Trophoblast cell (in vitro differentiated cells and primary cell): ENCODE measurements at regions not wholly inside any gene's neighbourhood (a gene's known extent, or its start where the extent isn't known, plus 50 kb on each side); places are given as distances from the start of the nearest gene placed in this dataset.
"Not testable (repeated sequence)": the region's sequence is repeated elsewhere in the genome, so short reads cannot be mapped to it uniquely, and the experiment has no call there.

ENCODE experiments used
- DNase-seq, 2 donors: peaks; one replicate each; pipeline ENCODE4 v3.0.0-alpha.2; 2016
- H2AFZ ChIP-seq: 2 replicates; pipeline ENCODE4 v1.6.1; 2013; ENCODE audit warnings: low read length, moderate library complexity, mild to moderate bottlenecking; ENCODE audit not compliant: insufficient read depth, poor library complexity
- H2AK5ac ChIP-seq: 2 replicates; pipeline ENCODE4 v1.6.1; 2013; ENCODE audit warnings: mild to moderate bottlenecking, low read length
- H2BK120ac ChIP-seq: 2 replicates; pipeline ENCODE4 v1.6.1; 2013; ENCODE audit warnings: low read length, mild to moderate bottlenecking, moderate library complexity; ENCODE audit not compliant: insufficient read depth, poor library complexity
- H2BK12ac ChIP-seq: 2 replicates; pipeline ENCODE4 v1.6.1; 2013; ENCODE audit warnings: mild to moderate bottlenecking, low read length, moderate library complexity
- H2BK5ac ChIP-seq: 2 replicates; pipeline ENCODE4 v1.6.1; 2013; ENCODE audit warnings: low read length, low read depth, moderate library complexity, mild to moderate bottlenecking; ENCODE audit not compliant: poor library complexity
- H3K14ac ChIP-seq: 2 replicates; pipeline ENCODE4 v1.6.1; 2013; ENCODE audit warnings: mild to moderate bottlenecking, low read length
- H3K18ac ChIP-seq: 2 replicates; pipeline ENCODE4 v1.6.1; 2013; ENCODE audit warnings: mild to moderate bottlenecking, low read length
- H3K23ac ChIP-seq: 2 replicates; pipeline ENCODE4 v1.6.1; 2013; ENCODE audit warnings: low read length
- H3K27ac ChIP-seq: 2 replicates; pipeline ENCODE4 v1.5.1; 2013; ENCODE audit warnings: low read depth, mild to moderate bottlenecking, inconsistent platforms, low read length, moderate library complexity
- H3K27me3 ChIP-seq: 2 replicates; pipeline ENCODE4 v1.6.1; 2013; ENCODE audit warnings: inconsistent platforms, mild to moderate bottlenecking, low read length, moderate library complexity; ENCODE audit not compliant: insufficient read depth
- H3K36me3 ChIP-seq, 2 experiments: 1 replicate in 1 of 2; 2 replicates in 1 of 2; pipeline ENCODE4 v1.6.1; 2013; ENCODE audit warnings: low read length in 2 of 2, mild to moderate bottlenecking in 2 of 2, moderate library complexity in 1 of 2; ENCODE audit not compliant: insufficient read depth in 2 of 2, control insufficient read depth in 1 of 2
- H3K4ac ChIP-seq: 2 replicates; pipeline ENCODE4 v1.6.1; 2013; ENCODE audit warnings: low read depth, mild to moderate bottlenecking, low read length, moderate library complexity
- H3K4me1 ChIP-seq, 2 experiments: 1 replicate in 1 of 2; 2 replicates in 1 of 2; pipeline ENCODE4 v1.6.1; 2013; ENCODE audit warnings: low read length in 2 of 2, mild to moderate bottlenecking in 2 of 2, moderate library complexity in 1 of 2; ENCODE audit not compliant: insufficient read depth in 2 of 2, control insufficient read depth in 1 of 2
- H3K4me2 ChIP-seq: 2 replicates; pipeline ENCODE4 v1.6.1; 2013; ENCODE audit warnings: inconsistent platforms, mild to moderate bottlenecking, low read length, moderate library complexity
- H3K4me3 ChIP-seq: 2 replicates; pipeline ENCODE4 v1.5.1; 2013; ENCODE audit warnings: mild to moderate bottlenecking, low read depth, low read length, inconsistent platforms
- H3K79me1 ChIP-seq: one replicate; pipeline ENCODE4 v1.6.1; 2013; ENCODE audit warnings: low read length
- H3K79me2 ChIP-seq: 2 replicates; pipeline ENCODE4 v1.6.1; 2013; ENCODE audit warnings: low read length, mild to moderate bottlenecking; ENCODE audit not compliant: control insufficient read depth, insufficient read depth, poor library complexity
- H3K9ac ChIP-seq: 2 replicates; pipeline ENCODE4 v1.6.1; 2013; ENCODE audit warnings: mild to moderate bottlenecking, low read length
- H3K9me3 ChIP-seq: 2 replicates; pipeline ENCODE4 v1.6.1; 2013; ENCODE audit warnings: low read depth, mild to moderate bottlenecking, control low read depth, inconsistent platforms, low read length; ENCODE audit not compliant: insufficient read depth
- H4K12ac ChIP-seq: 2 replicates; pipeline ENCODE4 v1.6.1; 2013; ENCODE audit warnings: low read depth, mild to moderate bottlenecking, low read length, moderate library complexity
- H4K8ac ChIP-seq: 2 replicates; pipeline ENCODE4 v1.6.1; 2013; ENCODE audit warnings: low read depth, mild to moderate bottlenecking, low read length, moderate library complexity
- H4K91ac ChIP-seq: one replicate; pipeline ENCODE4 v1.6.1; 2013; ENCODE audit warnings: low read depth, mild to moderate bottlenecking, low read length, moderate library complexity
- WGBS: extraction: QIAGEN DNeasy Blood & Tissue Kit; methylation state at CpG from one replicate; pipeline ENCODE4 v1.1.7; 2013; ENCODE audit warnings: missing lambda C conversion rate; ENCODE audit not compliant: insufficient read length, insufficient coverage; ENCODE audit errors: extremely low coverage; 5-methylcytosine and 5-hydroxymethylcytosine counted together

GRCh38 chr12:17564630-17565029 lies 525.4 kb downstream of the RERGL start:
- not testable (repeated sequence) for H3K4me1 ChIP-seq, H3K36me3 ChIP-seq, H4K91ac ChIP-seq, H2BK120ac ChIP-seq, H2AFZ ChIP-seq, DNase-seq, H3K9ac ChIP-seq, H3K79me2 ChIP-seq, H3K14ac ChIP-seq, H3K9me3 ChIP-seq, H3K27me3 ChIP-seq, H3K4me2 ChIP-seq, H3K18ac ChIP-seq, H3K4ac ChIP-seq, H2AK5ac ChIP-seq, H4K12ac ChIP-seq, H3K79me1 ChIP-seq, H3K27ac ChIP-seq, H3K23ac ChIP-seq, H3K4me3 ChIP-seq, H2BK5ac ChIP-seq, H4K8ac ChIP-seq, H2BK12ac ChIP-seq
- WGBS, result no CpG with 5 or more reads among the region's 8 CpGs

- H3K14ac ChIP-seq, result no peak overlapping the region
- no peaks in the 10 kb centered on the region for H3K79me1 ChIP-seq
- no peak overlapping the region for H2BK120ac ChIP-seq
- H3K4me3 ChIP-seq, result no peak overlapping the region
- H3K4me1 ChIP-seq, result no peaks in the 10 kb centered on the region
- H3K4ac ChIP-seq, result no peak overlapping the region
- no peak overlapping the region for H4K91ac ChIP-seq
- H3K18ac ChIP-seq, result no peak overlapping the region
- DNase-seq, result no peak
- H2AK5ac ChIP-seq, result no peak overlapping the region
- H3K9ac ChIP-seq, result no peak overlapping the region
- no peak overlapping the region for H3K27ac ChIP-seq
- H3K4me2 ChIP-seq, result no peak overlapping the region
- H3K79me2 ChIP-seq, result no peaks in the 10 kb centered on the region
- H4K12ac ChIP-seq, result no peak overlapping the region
- H3K27me3 ChIP-seq, result no peaks in the 10 kb centered on the region
- no peak overlapping the region for H2BK5ac ChIP-seq
- WGBS, result no CpG with 5 or more reads among the region's 1 CpG
- no peak overlapping the region for H2BK12ac ChIP-seq
- H2AFZ ChIP-seq, result no peak overlapping the region
- no peaks in the 10 kb centered on the region for H3K36me3 ChIP-seq
- no peak overlapping the region for H3K23ac ChIP-seq
- peaks cover 3% of the 10 kb centered on the region for H3K9me3 ChIP-seq
- H4K8ac ChIP-seq, result no peak overlapping the region
Observed at GRCh38 chr12:17550011-17550410, 540.0 kb downstream of the RERGL start.

- Histone ChIP-seq H3K9me3 (no peaks in the 10 kb centered on the region), H4K8ac (no peak overlapping the region), H2BK5ac (no peak overlapping the region), H3K4me2 (no peak overlapping the region), H4K91ac (no peak overlapping the region), H2BK12ac (no peak overlapping the region), H3K4ac (no peak overlapping the region), H3K36me3 (no peaks in the 10 kb centered on the region), H3K23ac (no peak overlapping the region), H3K27me3 (no peaks in the 10 kb centered on the region), H3K14ac (no peak overlapping the region), H3K79me1 (peaks cover 3% of the 10 kb centered on the region), H2BK120ac (no peak overlapping the region), H3K9ac (no peak overlapping the region), H3K79me2 (no peaks in the 10 kb centered on the region), H3K4me1 (peaks cover 3 to 4% of the 10 kb centered on the region in 2 experiments), H3K18ac (no peak overlapping the region), H4K12ac (no peak overlapping the region), H3K4me3 (no peak overlapping the region), H2AK5ac (no peak overlapping the region), H2AFZ (no peak overlapping the region), H3K27ac (no peak overlapping the region)
- WGBS, result no CpG with 5 or more reads among the region's 2 CpGs
- peak in 1 of 2 donors; percentile 58 for DNase-seq
Observed at GRCh38 chr12:17540921-17541320, 549.1 kb downstream of the RERGL start.

- no peak overlapping the region for H3K4ac ChIP-seq
- no peak overlapping the region for H3K23ac ChIP-seq
- no peaks in the 10 kb centered on the region for H3K27me3 ChIP-seq
- peaks cover 0 to 6% of the 10 kb centered on the region in 2 experiments for H3K4me1 ChIP-seq
- DNase-seq, result no peak
- no peak overlapping the region for H2BK120ac ChIP-seq
- no peak overlapping the region for H3K18ac ChIP-seq
- WGBS, result no CpG with 5 or more reads among the region's 2 CpGs
- no peak overlapping the region for H2BK5ac ChIP-seq
- no peak overlapping the region for H3K9ac ChIP-seq
- no peaks in the 10 kb centered on the region for H3K36me3 ChIP-seq
- H2BK12ac ChIP-seq, result no peak overlapping the region
- H2AFZ ChIP-seq, result no peak overlapping the region
- no peak overlapping the region for H4K8ac ChIP-seq
- no peak overlapping the region for H4K12ac ChIP-seq
- no peak overlapping the region for H2AK5ac ChIP-seq
- no peak overlapping the region for H3K27ac ChIP-seq
- H3K4me3 ChIP-seq, result no peak overlapping the region
- H3K4me2 ChIP-seq, result no peak overlapping the region
- no peaks in the 10 kb centered on the region for H3K79me2 ChIP-seq
- H3K14ac ChIP-seq, result no peak overlapping the region
- peaks cover 4% of the 10 kb centered on the region for H3K79me1 ChIP-seq
- no peak overlapping the region for H4K91ac ChIP-seq
- H3K9me3 ChIP-seq, result no peaks in the 10 kb centered on the region
Observed at GRCh38 chr12:17528394-17528793, 561.6 kb downstream of the RERGL start.
